SK-N-SH (cell line): ENCODE measurements at regions not wholly inside any gene's neighbourhood (a gene's known extent, or its start where the extent isn't known, plus 50 kb on each side); places are given as distances from the start of the nearest gene placed in this dataset.
"Not testable (repeated sequence)": the region's sequence is repeated elsewhere in the genome, so short reads cannot be mapped to it uniquely, and the experiment has no call there.

Experiments used
- CTCF ChIA-PET: fragments of 300-600, 350-600 bp; formaldehyde crosslinking; extraction: SDS; loops from one replicate; lab custom pipeline; 2021; lab: Yijun Ruan, JAX
- POLR2A ChIA-PET: fragments of 350-600 bp; sonication (Branson Sonifier 250); formaldehyde crosslinking; extraction: SDS; loops from one replicate; lab custom pipeline; 2020; ENCODE audit warnings: antibody characterized with exemption, inconsistent platforms; lab: Yijun Ruan, JAX
- DNase-seq: peaks from one replicate; pipeline ENCODE4 v3.0.0; 2012
- H2AFZ ChIP-seq: fragments of 200-600 bp; sonication (generic); 2 replicates; pipeline ENCODE4 v1.8.1; 2016; ENCODE audit warnings: antibody characterized with exemption, mild to moderate bottlenecking, low read depth
- H3F3A ChIP-seq: fragments of 200-600 bp; sonication (generic); replicated peaks from 2 replicates; pipeline ENCODE3; 2016; ENCODE audit warnings: antibody characterized with exemption, mild to moderate bottlenecking; ENCODE audit not compliant: insufficient read depth
- H3K27ac ChIP-seq, 2 experiments: fragments of 200-500 bp in 1 of 2; fragments of 200-600 bp in 1 of 2; sonication (Bioruptor generic) in 1 of 2; sonication (generic), shearing (Covaris generic) in 1 of 2; 2 replicates each; pipeline versions ENCODE4 v1.5.1 to v1.6.1; 2014 to 2016; ENCODE audit warnings: low read depth in 2 of 2, inconsistent platforms in 1 of 2, low read length in 1 of 2, mild to moderate bottlenecking in 1 of 2, mixed read lengths in 1 of 2
- H3K27me3 ChIP-seq: fragments of 200-600 bp; sonication (generic), shearing (Covaris generic); 2 replicates; pipeline ENCODE4 v1.6.1; 2016; ENCODE audit warnings: mixed run types; ENCODE audit not compliant: insufficient read depth
- H3K36me3 ChIP-seq, 2 experiments: fragments of 200-500 bp in 1 of 2; fragments of 200-600 bp in 1 of 2; sonication (Bioruptor generic) in 1 of 2; sonication (generic) in 1 of 2; replicated peaks in 1 of 2; 2 replicates each; pipeline versions ENCODE3 to v1.5.1; 2014 to 2016; ENCODE audit warnings: low read length in 1 of 2, mild to moderate bottlenecking in 1 of 2; ENCODE audit not compliant: insufficient read depth in 2 of 2, control insufficient read depth in 1 of 2
- H3K4me1 ChIP-seq, 2 experiments: fragments of 200-500 bp in 1 of 2; fragments of 200-600 bp in 1 of 2; sonication (Bioruptor generic) in 1 of 2; sonication (generic), shearing (Covaris generic) in 1 of 2; 2 replicates each; pipeline versions ENCODE4 v1.5.1 to v1.6.1; 2014 to 2016; ENCODE audit warnings: low read depth in 1 of 2, low read length in 1 of 2, mixed run types in 1 of 2; ENCODE audit not compliant: insufficient read depth in 2 of 2, control insufficient read depth in 1 of 2
- H3K4me2 ChIP-seq: fragments of 200-600 bp; sonication (generic), shearing (Covaris generic); 2 replicates; pipeline ENCODE4 v1.6.1; 2017; ENCODE audit warnings: mixed run types
- H3K4me3 ChIP-seq, 2 experiments: fragments of 200-500 bp in 1 of 2; fragments of 200-600 bp in 1 of 2; sonication (Bioruptor generic) in 1 of 2; sonication (generic), shearing (Covaris generic) in 1 of 2; 2 replicates each; pipeline versions ENCODE4 v1.5.1 to v1.8.1; 2014 to 2016; ENCODE audit warnings: low read depth in 2 of 2, inconsistent platforms in 1 of 2, low read length in 1 of 2, mild to moderate bottlenecking in 1 of 2, mixed read lengths in 1 of 2, moderate library complexity in 1 of 2
- H3K79me2 ChIP-seq: fragments of 200-600 bp; sonication (generic); 2 replicates; pipeline ENCODE4 v1.8.1; 2017; ENCODE audit warnings: mild to moderate bottlenecking; ENCODE audit not compliant: insufficient read depth
- H3K9ac ChIP-seq: fragments of 200-600 bp; sonication (generic); 2 replicates; pipeline ENCODE4 v1.6.1; 2017; ENCODE audit warnings: mixed run types
- H3K9me2 ChIP-seq: fragments of 200-600 bp; sonication (generic); 2 replicates; pipeline ENCODE4 v1.6.1; 2017; ENCODE audit warnings: mixed run types
- H3K9me3 ChIP-seq: fragments of 200-600 bp; sonication (generic); 2 replicates; pipeline ENCODE4 v1.6.1; 2017; ENCODE audit warnings: mixed run types, mild to moderate bottlenecking, moderate library complexity
- H4K20me1 ChIP-seq: fragments of 200-600 bp; sonication (generic); 2 replicates; pipeline ENCODE4 v1.6.1; 2017; ENCODE audit warnings: mild to moderate bottlenecking, mixed run types; ENCODE audit not compliant: insufficient read depth
- CTCF ChIP-seq: fragments of 200-600 bp; sonication (generic); IDR thresholded peaks from 2 replicates; pipeline ENCODE4 v1.6.1; 2017; ENCODE audit warnings: antibody characterized with exemption, mild to moderate bottlenecking, moderate library complexity
- GATA2 ChIP-seq: sonication (generic); formaldehyde crosslinking; IDR thresholded peaks from 2 replicates; pipeline ENCODE4 v1.5.0; 2020; ENCODE audit warnings: mild to moderate bottlenecking, missing genetic modification reagents
- MEF2A ChIP-seq: IDR thresholded peaks from 2 replicates; pipeline ENCODE4 v1.4.0; 2012; ENCODE audit warnings: low read depth, borderline replicate concordance
- NFIC ChIP-seq: IDR thresholded peaks from 2 replicates; pipeline ENCODE4 v1.4.0; 2012; ENCODE audit warnings: borderline replicate concordance
- POLR2AphosphoS5 ChIP-seq: IDR thresholded peaks from 2 replicates; pipeline ENCODE4 v1.6.1; 2012; ENCODE audit warnings: low read depth, low read length
- RCOR1 ChIP-seq: fragments of 150-350 bp; IDR thresholded peaks from 2 replicates; pipeline ENCODE4 v1.6.1; 2017; ENCODE audit warnings: antibody characterized with exemption, low read length
- RXRA ChIP-seq: IDR thresholded peaks from 2 replicates; pipeline ENCODE4 v1.4.0; 2012; ENCODE audit warnings: low read depth, mild to moderate bottlenecking, borderline replicate concordance
- TAF1 ChIP-seq: IDR thresholded peaks from 2 replicates; pipeline ENCODE4 v1.6.1; 2012; ENCODE audit warnings: low read depth, mild to moderate bottlenecking, low read length, moderate library complexity, borderline replicate concordance
- USF1 ChIP-seq: IDR thresholded peaks from 2 replicates; pipeline ENCODE4 v1.4.0; 2012; ENCODE audit warnings: low read depth, borderline replicate concordance
- ZBTB33 ChIP-seq: IDR thresholded peaks from 2 replicates; pipeline ENCODE4 v1.4.0; 2012; ENCODE audit warnings: low read depth, borderline replicate concordance
- WGBS: methylation state at CpG from one replicate; pipeline ENCODE4 v1.1.6; 2017; ENCODE audit warnings: low lambda C conversion rate; 5-methylcytosine and 5-hydroxymethylcytosine counted together
- TF ChIP-seq, protein P1 (sequence below): fragments of 150-350 bp; IDR thresholded peaks from 2 replicates; pipeline ENCODE4 v1.6.1; 2017; ENCODE audit warnings: antibody characterized with exemption, low read length, low read depth, borderline replicate concordance

GRCh38 chr21:13340670-13341234, 268.8 kb upstream of the POTED start:
- 0% methylated on average over 3 of the region's 3 CpGs for WGBS
- H4K20me1 ChIP-seq, H3F3A ChIP-seq, H3K9me2 ChIP-seq, POLR2A ChIA-PET, H3K27ac ChIP-seq, H3K79me2 ChIP-seq, DNase-seq, H3K4me2 ChIP-seq, H3K4me3 ChIP-seq, H3K36me3 ChIP-seq, H3K9me3 ChIP-seq, CTCF ChIA-PET, H3K9ac ChIP-seq, H2AFZ ChIP-seq, H3K27me3 ChIP-seq, H3K4me1 ChIP-seq: not testable (repeated sequence)
- TF ChIP-seq CTCF: peak; percentile 27

GRCh38 chr21:13351521-13351920, 258.1 kb upstream of the POTED start:
- H3F3A ChIP-seq, POLR2A ChIA-PET, H3K27ac ChIP-seq, H2AFZ ChIP-seq, H4K20me1 ChIP-seq, H3K9me3 ChIP-seq, H3K36me3 ChIP-seq, H3K27me3 ChIP-seq, H3K79me2 ChIP-seq, H3K4me2 ChIP-seq, H3K9me2 ChIP-seq, H3K4me1 ChIP-seq, H3K9ac ChIP-seq, H3K4me3 ChIP-seq, DNase-seq, CTCF ChIA-PET: not testable (repeated sequence)
- WGBS: 0% methylated on average over 1 of the region's 1 CpG

DNA sequence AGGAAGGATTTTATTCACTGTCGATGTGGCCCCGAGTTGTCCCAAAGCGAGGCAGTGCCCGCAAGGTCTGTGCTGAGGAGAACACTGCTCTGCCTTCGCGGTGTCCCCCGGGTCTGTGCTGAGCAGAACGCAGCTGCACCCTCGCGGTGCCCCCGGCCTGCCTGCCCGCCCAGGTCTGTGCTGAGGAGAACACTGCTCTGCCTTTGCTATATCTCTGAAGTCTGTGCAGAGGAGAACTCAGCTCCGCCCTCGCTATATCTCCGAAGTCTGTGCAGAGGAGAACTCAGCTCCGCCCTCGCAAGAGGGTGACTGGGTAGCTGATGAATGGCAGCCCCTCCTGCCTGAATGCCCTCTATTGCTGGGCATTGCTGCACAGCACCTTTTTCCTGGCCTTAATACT, 249.4 kb upstream of the POTED start:
- H3K9me3 ChIP-seq, DNase-seq, H3K9me2 ChIP-seq, POLR2A ChIA-PET, H3K4me2 ChIP-seq, CTCF ChIA-PET, H3K27ac ChIP-seq, H3F3A ChIP-seq, H3K27me3 ChIP-seq, H3K9ac ChIP-seq, H3K36me3 ChIP-seq, H3K79me2 ChIP-seq, H3K4me1 ChIP-seq, H3K4me3 ChIP-seq, H2AFZ ChIP-seq, H4K20me1 ChIP-seq: not testable (repeated sequence)
- 14% methylated on average over 7 of the region's 17 CpGs for WGBS

GRCh38 chr21:13368200-13368599, 241.4 kb upstream of the POTED start:
- DNase-seq: no peak
- no peak overlapping the region for H2AFZ ChIP-seq
- WGBS: 13% methylated on average over 3 of the region's 6 CpGs
- TF ChIP-seq RXRA (no peak), POLR2AphosphoS5 (no peak), MEF2A (no peak), NFIC (no peak), RCOR1 (no peak), TAF1 (no peak), GATA2 (CRISPR knock-in tag) (no peak), USF1 (no peak), ZBTB33 (no peak)
- TF ChIP-seq, protein P1, sequence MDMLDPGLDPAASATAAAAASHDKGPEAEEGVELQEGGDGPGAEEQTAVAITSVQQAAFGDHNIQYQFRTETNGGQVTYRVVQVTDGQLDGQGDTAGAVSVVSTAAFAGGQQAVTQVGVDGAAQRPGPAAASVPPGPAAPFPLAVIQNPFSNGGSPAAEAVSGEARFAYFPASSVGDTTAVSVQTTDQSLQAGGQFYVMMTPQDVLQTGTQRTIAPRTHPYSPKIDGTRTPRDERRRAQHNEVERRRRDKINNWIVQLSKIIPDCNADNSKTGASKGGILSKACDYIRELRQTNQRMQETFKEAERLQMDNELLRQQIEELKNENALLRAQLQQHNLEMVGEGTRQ: no peak

More at GRCh38 chr21:13368200-13368599, 241.4 kb upstream of the POTED start:
- Histone ChIP-seq H3K9me3 (no peaks in the 10 kb centered on the region), H3K79me2 (no peaks in the 10 kb centered on the region), H3F3A (no peaks in the 10 kb centered on the region), H3K27me3 (no peaks in the 10 kb centered on the region), H3K4me3 (no peak overlapping the region), H3K9ac (no peak overlapping the region), H3K27ac (no peak overlapping the region), H3K9me2 (no peaks in the 10 kb centered on the region), H3K4me2 (no peak overlapping the region), H3K4me1 (no peaks in the 10 kb centered on the region), H3K36me3 (no peaks in the 10 kb centered on the region), H4K20me1 (no peaks in the 10 kb centered on the region)
- CTCF ChIA-PET: no interaction called here
- POLR2A ChIA-PET: no interaction called here
